Erythroblast (primary cell): ENCODE measurements at regions not wholly inside any gene's neighbourhood (a gene's known extent, or its start where the extent isn't known, plus 50 kb on each side); places are given as distances from the start of the nearest gene placed in this dataset.

Source experiments
- DNase-seq, 2 experiments: peaks; one replicate each; lab custom pipeline; 2025; lab: John Stamatoyannopoulos, UW
- GATA1 ChIP-seq: IDR thresholded peaks from 2 replicates; pipeline ENCODE4 v1.6.1; 2011; ENCODE audit warnings: low read depth, mild to moderate bottlenecking, control low read depth, low read length, moderate library complexity
- POLR2A ChIP-seq: IDR thresholded peaks from 2 replicates; pipeline ENCODE4 v1.6.1; 2011; ENCODE audit warnings: mild to moderate bottlenecking, low read length

DNA sequence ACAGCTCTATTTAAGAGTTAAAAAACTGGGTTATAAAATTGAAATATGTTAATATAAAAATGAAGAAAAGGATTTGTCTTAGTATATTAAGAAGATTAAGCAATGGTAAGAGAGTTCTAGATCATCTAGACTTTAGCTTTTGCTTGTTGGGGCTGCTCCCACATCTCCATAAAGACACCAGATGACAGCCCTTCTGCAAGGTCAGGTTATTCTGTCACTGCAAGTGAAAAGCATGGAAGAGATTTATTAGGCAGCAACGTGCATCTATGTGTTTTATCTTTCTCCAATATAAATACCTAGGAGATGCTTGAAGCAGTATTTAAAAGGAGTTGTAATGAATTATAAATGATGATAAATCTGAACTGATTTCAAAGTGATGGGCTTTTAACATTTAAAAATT is 1560.4 kb downstream of the AMY1C start:
- TF ChIP-seq POLR2A: no peak
- TF ChIP-seq GATA1: no peak

GRCh38 chr1:105317976-105318375 is 1568.3 kb downstream of the AMY1C start:
- DNase-seq: no peak
- no peak for TF ChIP-seq POLR2A
- TF ChIP-seq GATA1: no peak

More for the DNA sequence above, 1560.4 kb downstream of the AMY1C start:
- no peak for DNase-seq

DNA sequence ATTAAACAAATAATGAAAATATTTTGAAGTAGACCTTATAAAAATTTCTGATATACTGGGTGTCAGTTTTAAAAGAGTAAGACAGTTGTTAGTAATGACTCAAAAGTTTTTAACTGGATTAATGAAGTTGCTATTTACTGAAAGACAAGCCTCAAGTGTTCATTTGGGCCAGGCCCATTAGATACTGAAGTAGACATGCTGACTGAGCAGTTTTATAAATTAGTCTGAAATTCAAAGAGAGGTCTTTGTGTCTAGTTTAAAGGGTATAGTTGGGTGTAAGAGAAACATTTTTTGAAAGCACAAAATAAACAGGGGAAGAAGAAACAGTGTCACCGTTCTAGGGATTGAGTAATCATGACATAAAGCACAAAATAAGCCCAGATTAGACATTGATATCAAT is 1577.2 kb downstream of the AMY1C start:
- TF ChIP-seq GATA1 (no peak), POLR2A (no peak)
- DNase-seq: no peak

DNA sequence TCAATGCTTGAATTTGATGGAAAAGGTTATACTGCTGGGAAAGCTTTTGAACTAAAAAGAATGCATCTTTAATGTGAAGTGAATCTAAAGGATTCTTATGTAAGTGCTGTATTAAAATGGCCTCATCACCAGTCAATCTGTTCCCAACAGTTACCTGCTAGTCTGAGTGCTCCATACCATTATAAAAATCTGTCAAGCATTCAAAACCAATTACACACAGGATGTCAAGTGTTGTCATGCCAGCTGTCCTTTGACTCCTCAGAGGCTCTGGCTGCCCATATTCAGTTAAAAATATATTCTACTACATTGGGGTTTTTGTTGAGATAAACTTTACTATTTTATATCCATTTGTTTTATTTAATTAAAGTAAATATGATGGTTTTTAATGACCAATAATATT is 1587.7 kb downstream of the AMY1C start:
- DNase-seq: no peak
- TF ChIP-seq GATA1: no peak
- TF ChIP-seq POLR2A: no peak

DNA sequence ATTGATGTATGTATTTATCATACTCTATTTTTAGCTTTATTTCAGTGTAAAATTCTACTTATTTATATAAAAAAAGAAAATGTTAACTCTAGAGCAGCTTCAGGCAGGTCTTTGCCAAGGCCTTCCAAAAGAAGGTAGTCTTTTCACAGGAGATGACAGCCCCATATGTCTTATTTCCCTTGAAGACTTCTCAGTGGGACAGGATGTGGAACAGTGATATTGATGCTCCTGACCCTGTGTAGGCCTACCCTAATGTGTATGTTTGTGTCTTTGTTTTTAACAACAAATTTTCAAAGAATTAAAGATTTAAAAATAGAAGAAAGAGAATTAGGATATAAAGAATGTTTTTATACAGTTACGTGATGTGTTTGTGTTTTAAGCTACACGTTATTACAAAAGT is 1593.6 kb downstream of the AMY1C start:
- TF ChIP-seq GATA1 (no peak), POLR2A (no peak)
- DNase-seq: no peak

DNA sequence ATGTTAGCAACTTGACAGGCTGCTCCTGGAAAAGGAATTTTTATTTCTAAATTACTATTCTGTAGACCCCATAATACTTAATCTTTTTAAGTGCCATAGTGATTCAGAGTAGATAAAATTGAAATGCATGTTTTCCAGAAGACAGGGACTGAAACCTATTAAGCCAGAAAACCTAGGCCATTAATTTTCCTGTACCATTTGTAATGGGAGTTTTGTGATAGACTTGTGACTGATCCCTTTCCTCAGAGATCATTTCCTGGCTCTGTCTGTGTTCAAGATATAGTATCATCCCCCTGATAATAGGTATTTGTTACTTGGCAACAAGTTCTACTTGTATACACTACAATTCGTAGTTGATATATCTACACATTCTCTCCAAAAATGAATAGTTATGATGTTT is 1609.8 kb downstream of the AMY1C start:
- TF ChIP-seq GATA1: no peak
- TF ChIP-seq POLR2A: no peak
- DNase-seq: no peak

- TF ChIP-seq POLR2A (no peak), GATA1 (no peak)
- no peak for DNase-seq
Measured at GRCh38 chr1:105362438-105362837, 1612.7 kb downstream of the AMY1C start.

- TF ChIP-seq POLR2A (no peak), GATA1 (no peak)
Measured at GRCh38 chr1:105368446-105368845, 1618.7 kb downstream of the AMY1C start.

GRCh38 chr1:105373681-105374080 is 1624.0 kb downstream of the AMY1C start:
- TF ChIP-seq GATA1: no peak
- TF ChIP-seq POLR2A: no peak
- no peak for DNase-seq

More at GRCh38 chr1:105368446-105368845, 1618.7 kb downstream of the AMY1C start:
- DNase-seq: no peak

DNA sequence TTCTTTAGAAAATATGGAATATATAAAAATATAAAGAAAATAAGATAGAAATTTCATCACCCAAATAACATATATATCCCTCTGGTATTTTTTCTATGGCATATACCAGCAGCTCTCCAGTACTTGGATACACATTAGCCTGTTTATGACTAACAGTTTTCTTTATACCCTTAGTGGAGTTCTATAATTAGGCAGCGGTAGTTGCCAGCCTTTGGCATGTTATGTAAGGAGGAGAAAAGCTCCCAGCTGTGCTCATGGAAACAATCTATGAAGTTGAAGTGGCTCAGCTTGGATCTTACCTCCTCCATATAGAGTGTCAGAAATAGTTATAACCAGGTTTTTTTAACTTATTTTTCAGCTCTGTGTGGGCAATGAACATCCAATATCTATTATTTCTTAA is 1636.8 kb downstream of the AMY1C start:
- DNase-seq: no peak

GRCh38 chr1:105396001-105396400 is 1646.3 kb downstream of the AMY1C start:
- no peak for DNase-seq
- no peak for TF ChIP-seq GATA1
- TF ChIP-seq POLR2A: no peak

More for the DNA sequence above, 1636.8 kb downstream of the AMY1C start:
- TF ChIP-seq POLR2A (no peak), GATA1 (no peak)

- DNase-seq: no peak
- no peak for TF ChIP-seq GATA1
- no peak for TF ChIP-seq POLR2A
Measured at GRCh38 chr1:105398909-105399308, 1649.2 kb downstream of the AMY1C start.

- TF ChIP-seq GATA1 (no peak), POLR2A (no peak)
Measured at GRCh38 chr1:105399716-105400115, 1650.0 kb downstream of the AMY1C start.

GRCh38 chr1:105416261-105416660 is 1640.2 kb upstream of the PRMT6 start:
- no peak for DNase-seq
- TF ChIP-seq POLR2A: no peak
- TF ChIP-seq GATA1: no peak

More at GRCh38 chr1:105399716-105400115, 1650.0 kb downstream of the AMY1C start:
- DNase-seq: no peak

- no peak for DNase-seq
- TF ChIP-seq POLR2A (no peak), GATA1 (no peak)
Measured at GRCh38 chr1:105419030-105419429, 1637.4 kb upstream of the PRMT6 start.
